SU-DHL-6 (cell line): ENCODE measurements at regions not wholly inside any gene's neighbourhood (a gene's known extent, or its start where the extent isn't known, plus 50 kb on each side); places are given as distances from the start of the nearest gene placed in this dataset.

Source experiments
- CTCF ChIP-seq: fragments of 200-600 bp; sonication (generic); IDR thresholded peaks from one replicate; pipeline ENCODE4 v1.5.1; 2017; ENCODE audit warnings: antibody characterized with exemption, mild to moderate bottlenecking, low read length, moderate library complexity; ENCODE audit not compliant: insufficient read depth, poor library complexity, severe bottlenecking
- EZH2phosphoT487 ChIP-seq: fragments of 200-600 bp; sonication (generic), shearing (Covaris generic); conservative IDR thresholded peaks from 2 replicates; pipeline ENCODE4 v1.6.1; 2018; ENCODE audit warnings: mild to moderate bottlenecking, antibody characterized with exemption, low read length, moderate library complexity, mixed read lengths

- no peak for TF ChIP-seq CTCF
- TF ChIP-seq EZH2phosphoT487, result no peak
Measured at GRCh38 chr2:79223539-79223938, 64.0 kb upstream of the REG3A start.
